GM19455 (cell line): ENCODE measurements at regions not wholly inside any gene's neighbourhood (a gene's known extent, or its start where the extent isn't known, plus 50 kb on each side); places are given as distances from the start of the nearest gene placed in this dataset.

Experiments
- ATAC-seq: cut with Tn5 transposase; IDR thresholded peaks from one replicate; pipeline ENCODE4 v1.9.1; 2021; ENCODE audit not compliant: unreplicated experiment

DNA sequence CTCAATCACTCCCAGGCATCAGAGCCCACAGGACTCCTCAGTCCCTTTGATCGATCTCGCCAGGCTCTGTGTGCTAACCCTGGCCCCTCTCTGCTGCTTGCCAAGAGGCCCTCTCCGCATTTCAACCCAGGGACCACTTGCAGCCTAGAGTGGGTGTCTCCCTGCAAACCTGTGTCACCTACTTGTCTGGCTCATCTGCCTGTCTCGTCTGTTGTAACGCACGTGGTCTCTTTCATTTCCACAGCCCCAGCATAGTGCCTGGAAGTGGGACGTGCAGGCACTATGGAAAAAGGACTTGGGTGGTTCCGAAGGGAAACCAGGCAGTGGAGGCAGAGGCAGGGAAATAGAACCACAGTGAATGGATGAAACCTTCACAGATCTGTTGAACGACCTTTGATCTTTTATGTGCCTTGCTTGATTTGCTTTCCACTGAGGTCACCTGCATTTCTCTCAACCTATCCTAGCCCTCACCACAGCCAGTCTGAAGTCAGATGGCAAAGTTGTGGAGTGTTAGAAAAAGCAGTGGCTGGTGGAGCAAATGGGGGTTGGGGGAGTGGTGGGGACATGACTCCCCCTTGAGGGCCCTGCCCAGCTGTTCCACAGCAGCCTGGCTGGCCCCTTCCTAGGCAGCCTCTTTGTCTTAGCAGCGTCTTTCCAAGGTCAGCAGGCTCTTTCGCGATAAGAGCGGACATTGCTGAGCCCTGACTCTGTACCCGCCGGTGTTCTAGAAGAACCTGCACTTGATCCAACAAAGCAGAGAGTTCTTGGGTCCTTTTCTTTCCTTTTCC, 55.8 kb upstream of the TAGAP start:
- no peak for ATAC-seq

DNA sequence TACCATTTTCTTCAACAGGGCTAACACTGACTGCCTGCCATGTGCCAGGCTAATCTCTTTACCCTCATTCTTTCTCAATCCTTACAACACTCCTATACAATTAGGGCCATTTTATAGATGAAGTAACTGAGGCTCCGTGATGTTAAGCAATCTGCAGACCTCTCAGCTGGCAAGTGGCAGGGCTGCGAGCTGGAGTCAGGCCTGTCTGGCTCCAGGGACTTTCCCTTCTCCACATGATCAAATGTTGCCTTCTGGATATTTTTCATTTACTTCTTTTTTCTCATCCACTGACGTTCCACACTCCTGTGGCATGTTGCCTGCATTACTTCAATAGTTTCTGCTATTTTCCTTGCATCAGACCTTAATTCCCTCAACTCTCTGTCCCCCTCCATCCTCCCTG, 55.2 kb upstream of the TAGAP start:
- no peak for ATAC-seq

DNA sequence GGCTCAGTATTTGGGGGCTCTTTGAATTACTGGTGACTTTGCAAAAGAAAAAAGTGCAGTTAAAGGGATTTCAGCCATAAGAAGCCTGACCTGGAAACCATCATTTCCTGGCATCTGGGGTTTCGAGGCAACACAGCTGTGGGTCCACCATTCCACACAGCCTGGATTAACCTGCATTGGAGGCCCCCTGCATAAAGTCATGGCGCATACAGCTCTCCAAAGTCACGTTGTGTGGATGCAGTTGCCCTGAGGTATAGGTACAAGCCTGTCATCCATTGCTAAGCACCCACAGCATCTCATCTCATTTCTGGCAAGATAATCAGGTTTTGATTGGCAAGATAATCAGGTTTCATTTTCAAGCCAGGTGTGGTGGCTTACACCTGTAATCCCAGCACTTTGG, 54.5 kb upstream of the TAGAP start:
- no peak for ATAC-seq

DNA sequence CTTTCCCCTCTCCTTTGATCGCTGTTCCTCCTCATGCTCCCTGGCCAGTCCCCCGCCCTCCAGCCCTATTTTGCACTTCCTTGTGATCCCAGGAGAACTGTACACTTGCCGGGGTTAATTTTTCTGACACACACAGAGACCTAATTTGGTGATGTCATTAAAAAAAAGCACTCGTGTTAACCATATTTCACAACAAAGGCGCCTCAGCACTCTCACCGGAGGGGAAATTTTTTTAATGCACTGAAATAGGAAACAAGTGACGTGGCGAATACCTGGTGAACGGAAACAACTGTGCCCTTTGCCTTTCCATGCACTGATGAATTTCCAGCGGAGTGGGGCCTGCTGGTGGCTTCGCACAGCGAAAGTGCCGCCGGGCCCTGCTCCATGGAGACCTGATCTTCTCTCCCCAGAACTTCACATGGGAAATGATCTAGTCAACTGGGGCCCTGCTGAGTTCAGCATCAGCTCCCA, 53.9 kb upstream of the TAGAP start:
- no peak for ATAC-seq

DNA sequence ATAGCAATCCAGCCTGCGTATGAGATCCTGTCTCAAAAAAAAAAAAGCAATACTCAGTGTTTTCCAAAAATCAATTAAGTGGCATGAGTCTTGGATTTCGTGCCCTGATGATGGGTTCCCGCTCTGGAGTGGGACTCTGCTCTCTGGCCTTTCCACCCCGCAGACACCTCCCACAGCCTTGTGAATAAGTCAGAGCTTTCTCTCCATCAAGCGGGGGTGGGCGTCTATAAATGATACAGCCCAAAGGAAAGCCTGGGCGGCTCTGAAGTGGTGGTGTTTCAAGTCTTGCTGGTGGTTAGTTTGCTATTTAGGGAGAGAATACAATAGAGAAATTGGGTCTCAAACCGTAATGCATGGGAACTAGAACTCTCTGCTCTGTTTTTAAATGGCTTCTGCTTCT, 52.5 kb upstream of the TAGAP start:
- ATAC-seq: no peak

DNA sequence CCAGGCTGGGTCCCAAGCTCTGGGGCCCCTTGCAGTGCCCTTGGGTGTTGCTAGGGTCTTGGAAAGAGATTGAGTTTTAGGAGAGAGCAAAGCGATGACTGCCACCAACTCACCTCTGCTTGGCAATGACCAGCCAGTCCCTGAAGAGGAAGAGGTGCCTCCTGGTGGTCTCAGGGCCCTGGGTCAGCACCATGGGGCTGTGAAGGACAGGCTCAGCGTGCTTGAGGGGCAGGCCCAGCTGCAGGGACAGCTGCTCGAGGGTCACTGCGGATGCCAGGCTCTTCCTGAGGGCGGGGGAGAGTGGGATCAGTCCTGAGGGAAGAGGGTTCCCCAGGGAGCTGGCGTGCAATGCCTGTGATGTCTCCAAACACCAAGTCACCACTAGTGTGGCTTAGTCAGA, 50.8 kb upstream of the TAGAP start:
- no peak for ATAC-seq

DNA sequence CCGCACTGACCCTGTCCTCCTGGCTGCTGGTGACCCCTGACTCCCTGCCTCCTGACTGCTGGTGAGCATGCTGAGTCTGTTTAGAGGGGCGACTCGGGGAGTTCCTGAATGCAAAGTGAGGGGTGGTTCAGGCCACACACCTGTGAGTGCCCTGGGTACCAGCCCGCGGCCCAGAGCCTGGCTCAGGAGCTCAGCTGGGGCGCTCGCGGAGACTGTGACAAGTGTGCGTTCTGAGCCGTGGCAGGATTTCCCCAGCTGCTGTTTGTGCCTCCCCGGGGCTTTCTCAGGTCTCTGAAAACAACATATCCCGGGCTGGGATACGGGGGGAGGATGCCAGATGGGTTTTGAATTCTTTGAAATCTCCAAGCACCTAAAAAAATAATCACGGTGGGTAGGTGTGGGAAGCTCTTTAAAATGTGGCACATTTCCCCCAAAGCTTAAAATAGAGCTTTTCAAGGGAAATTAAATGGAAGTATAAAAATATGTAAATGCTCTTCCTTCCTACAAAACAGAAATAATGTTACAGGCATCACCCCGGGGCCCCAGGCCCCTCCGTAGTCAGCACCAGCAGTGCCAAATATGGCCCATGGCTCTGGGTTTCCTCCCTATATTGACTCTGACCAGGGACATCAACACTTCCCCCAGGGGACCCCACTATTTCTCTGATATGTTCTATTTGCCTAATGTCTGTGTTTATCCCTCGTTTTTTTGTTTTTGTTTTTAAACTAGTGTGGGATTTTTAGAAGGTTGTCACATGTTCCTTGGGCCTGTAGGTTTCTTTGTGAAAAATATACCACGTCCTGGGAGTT, 49.9 kb upstream of the TAGAP start:
- no peak for ATAC-seq
